ENCODE measurements at regions not wholly inside any gene's neighbourhood (a gene's known extent, or its start where the extent isn't known, plus 50 kb on each side); places are given as distances from the start of the nearest gene placed in this dataset.
A peak's percentile ranks its signal among the peaks of the same experiment; 100 is the strongest.

- H3K4me1 ChIP-seq (ENCODE audit: control insufficient read depth in 3 of 3, insufficient read depth in 3 of 3, low read length in 3 of 3) = peaks cover 8 to 16% (median 9%) of the 10 kb centered on the region in 3 donors
- H3K36me3 ChIP-seq (ENCODE audit: control insufficient read depth in 3 of 3, insufficient read depth in 3 of 3, low read length in 3 of 3) = no peaks in the 10 kb centered on the region
- no peak overlapping the region for H3K4me3 ChIP-seq (ENCODE audit: low read length in 3 of 3)
- H3K27me3 ChIP-seq (ENCODE audit: control insufficient read depth in 3 of 3, insufficient read depth in 3 of 3, low read length in 3 of 3) = peaks cover 0 to 2% (median 0%) of the 10 kb centered on the region in 3 donors
- no peak overlapping the region for H3K9ac ChIP-seq (ENCODE audit: low read depth in 1 of 3, low read length in 3 of 3)
- H3K9me3 ChIP-seq (ENCODE audit: control insufficient read depth in 3 of 3, low read length in 3 of 3) = no peaks in the 10 kb centered on the region
- no peak overlapping the region for H3K27ac ChIP-seq (ENCODE audit: low read depth, low read length)
These were observed 59.7 kb upstream of the GRPEL1 start for GRCh38 chr4:7127576-7127975.

DNA sequence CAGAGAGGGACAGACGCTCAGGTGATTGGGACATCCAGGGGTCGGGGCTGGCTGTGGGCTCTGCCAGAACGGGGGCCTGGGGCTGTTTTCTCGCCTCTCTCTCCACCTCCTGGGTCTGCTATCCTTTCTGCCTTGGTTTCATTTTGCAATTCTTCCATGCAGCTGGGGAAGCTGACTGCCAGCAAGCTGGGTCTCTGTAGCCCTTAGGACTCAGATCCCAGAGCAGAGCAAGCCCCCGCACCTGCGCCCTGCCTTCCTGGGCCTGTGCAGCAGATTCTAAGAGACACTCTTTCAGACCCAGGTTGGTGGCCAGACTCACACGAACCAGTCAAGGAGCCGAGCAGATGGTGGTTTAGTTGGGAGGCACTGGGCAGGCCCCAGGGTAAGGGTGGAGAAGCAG, 59.1 kb upstream of the GRPEL1 start:
- no peak overlapping the region for H3K4me3 ChIP-seq (ENCODE audit: low read length in 3 of 3)
- H3K9ac ChIP-seq (ENCODE audit: low read depth in 1 of 3, low read length in 3 of 3) = no peak overlapping the region
- H3K27ac ChIP-seq (ENCODE audit: low read depth, low read length) = no peak overlapping the region
- H3K27me3 ChIP-seq (ENCODE audit: control insufficient read depth in 3 of 3, insufficient read depth in 3 of 3, low read length in 3 of 3) = peaks cover 0 to 2% (median 0%) of the 10 kb centered on the region in 3 donors
- H3K9me3 ChIP-seq (ENCODE audit: control insufficient read depth in 3 of 3, low read length in 3 of 3) = no peaks in the 10 kb centered on the region
- H3K36me3 ChIP-seq (ENCODE audit: control insufficient read depth in 3 of 3, insufficient read depth in 3 of 3, low read length in 3 of 3) = no peaks in the 10 kb centered on the region
- H3K4me1 ChIP-seq (ENCODE audit: control insufficient read depth in 3 of 3, insufficient read depth in 3 of 3, low read length in 3 of 3) = peaks cover 8 to 16% (median 9%) of the 10 kb centered on the region in 3 donors

GRCh38 chr4:7124689-7125442, 57.0 kb upstream of the GRPEL1 start:
- peak overlapping the region in 2 of 3 donors; percentile 57 to 66 for H3K9ac ChIP-seq (ENCODE audit: low read depth in 1 of 3, low read length in 3 of 3)
- H3K9me3 ChIP-seq (ENCODE audit: control insufficient read depth in 3 of 3, low read length in 3 of 3) = no peaks in the 10 kb centered on the region
- H3K27me3 ChIP-seq (ENCODE audit: control insufficient read depth in 3 of 3, insufficient read depth in 3 of 3, low read length in 3 of 3) = no peaks in the 10 kb centered on the region
- no peaks in the 10 kb centered on the region for H3K36me3 ChIP-seq (ENCODE audit: control insufficient read depth in 3 of 3, insufficient read depth in 3 of 3, low read length in 3 of 3)
- H3K27ac ChIP-seq (ENCODE audit: low read depth, low read length) = peak overlapping the region; percentile 56
- H3K4me3 ChIP-seq (ENCODE audit: low read length in 3 of 3) = peak overlapping the region in 2 of 3 donors; percentile 26 to 60
- H3K4me1 ChIP-seq (ENCODE audit: control insufficient read depth in 3 of 3, insufficient read depth in 3 of 3, low read length in 3 of 3) = peaks cover 9 to 21% (median 10%) of the 10 kb centered on the region in 3 donors

GRCh38 chr4:7121866-7122653, 54.2 kb upstream of the GRPEL1 start:
- H3K36me3 ChIP-seq (ENCODE audit: control insufficient read depth in 3 of 3, insufficient read depth in 3 of 3, low read length in 3 of 3) = no peaks in the 10 kb centered on the region
- H3K27me3 ChIP-seq (ENCODE audit: control insufficient read depth in 3 of 3, insufficient read depth in 3 of 3, low read length in 3 of 3) = peaks cover 0 to 4% (median 0%) of the 10 kb centered on the region in 3 donors
- peaks cover 9 to 15% (median 10%) of the 10 kb centered on the region in 3 donors for H3K4me1 ChIP-seq (ENCODE audit: control insufficient read depth in 3 of 3, insufficient read depth in 3 of 3, low read length in 3 of 3)

DNA sequence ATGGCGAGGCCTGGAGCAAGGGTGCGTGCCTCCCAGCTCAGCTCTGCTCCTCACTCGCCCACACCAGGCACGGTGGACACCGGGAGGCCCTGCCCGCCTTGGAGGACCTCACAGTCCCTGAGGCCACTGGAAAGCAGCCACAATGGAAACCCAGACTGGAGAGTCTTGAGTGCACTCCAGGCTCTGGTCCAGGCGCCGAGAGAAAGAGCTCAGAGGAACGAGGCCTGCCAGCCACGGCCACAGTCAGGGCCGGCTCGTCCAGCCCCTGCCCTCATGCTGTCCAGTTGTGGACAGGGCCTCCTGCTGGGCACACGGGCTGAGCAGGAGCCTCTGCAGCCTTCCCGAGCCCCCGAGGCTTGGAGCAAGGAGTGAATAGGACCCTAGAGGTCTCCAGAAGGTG, 53.3 kb upstream of the GRPEL1 start:
- Histone ChIP-seq H3K9ac (ENCODE audit: low read depth in 1 of 3, low read length in 3 of 3) (no peak overlapping the region), H3K9me3 (ENCODE audit: control insufficient read depth in 3 of 3, low read length in 3 of 3) (no peaks in the 10 kb centered on the region), H3K36me3 (ENCODE audit: control insufficient read depth in 3 of 3, insufficient read depth in 3 of 3, low read length in 3 of 3) (no peaks in the 10 kb centered on the region), H3K27me3 (ENCODE audit: control insufficient read depth in 3 of 3, insufficient read depth in 3 of 3, low read length in 3 of 3) (peaks cover 0 to 7% (median 0%) of the 10 kb centered on the region in 3 donors), H3K4me3 (ENCODE audit: low read length in 3 of 3) (no peak overlapping the region), H3K27ac (ENCODE audit: low read depth, low read length) (no peak overlapping the region), H3K4me1 (ENCODE audit: control insufficient read depth in 3 of 3, insufficient read depth in 3 of 3, low read length in 3 of 3) (peaks cover 9 to 15% (median 10%) of the 10 kb centered on the region in 3 donors)

More at GRCh38 chr4:7121866-7122653, 54.2 kb upstream of the GRPEL1 start:
- Histone ChIP-seq H3K9me3 (ENCODE audit: control insufficient read depth in 3 of 3, low read length in 3 of 3) (no peaks in the 10 kb centered on the region), H3K4me3 (ENCODE audit: low read length in 3 of 3) (no peak overlapping the region), H3K9ac (ENCODE audit: low read depth in 1 of 3, low read length in 3 of 3) (no peak overlapping the region), H3K27ac (ENCODE audit: low read depth, low read length) (no peak overlapping the region)

DNA sequence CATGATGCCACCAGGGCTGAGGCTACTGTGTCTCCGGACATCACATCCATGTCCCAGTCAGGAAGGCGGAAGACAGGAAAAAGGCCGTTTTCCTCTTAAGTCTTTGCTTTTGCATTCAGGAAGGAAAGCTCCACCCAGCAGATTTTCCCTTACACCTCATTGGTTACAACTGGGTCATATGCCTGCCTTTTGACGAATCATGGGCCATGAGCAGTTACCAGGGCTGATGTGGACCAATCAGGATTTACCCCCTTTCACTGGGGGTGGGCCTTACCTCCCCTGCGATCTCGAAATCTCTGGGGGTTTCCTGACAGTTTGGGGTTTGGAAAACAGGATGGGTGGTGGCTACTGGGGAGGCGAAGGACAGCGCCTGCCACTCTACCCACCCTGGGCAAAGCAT, 52.5 kb upstream of the GRPEL1 start:
- no peak overlapping the region for H3K9ac ChIP-seq (ENCODE audit: low read depth in 1 of 3, low read length in 3 of 3)
- H3K27me3 ChIP-seq (ENCODE audit: control insufficient read depth in 3 of 3, insufficient read depth in 3 of 3, low read length in 3 of 3) = peaks cover 0 to 12% (median 5%) of the 10 kb centered on the region in 3 donors
- H3K4me1 ChIP-seq (ENCODE audit: control insufficient read depth in 3 of 3, insufficient read depth in 3 of 3, low read length in 3 of 3) = peaks cover 8 to 13% (median 9%) of the 10 kb centered on the region in 3 donors
- no peaks in the 10 kb centered on the region for H3K9me3 ChIP-seq (ENCODE audit: control insufficient read depth in 3 of 3, low read length in 3 of 3)
- H3K27ac ChIP-seq (ENCODE audit: low read depth, low read length) = no peak overlapping the region
- no peak overlapping the region for H3K4me3 ChIP-seq (ENCODE audit: low read length in 3 of 3)
- H3K36me3 ChIP-seq (ENCODE audit: control insufficient read depth in 3 of 3, insufficient read depth in 3 of 3, low read length in 3 of 3) = no peaks in the 10 kb centered on the region

DNA sequence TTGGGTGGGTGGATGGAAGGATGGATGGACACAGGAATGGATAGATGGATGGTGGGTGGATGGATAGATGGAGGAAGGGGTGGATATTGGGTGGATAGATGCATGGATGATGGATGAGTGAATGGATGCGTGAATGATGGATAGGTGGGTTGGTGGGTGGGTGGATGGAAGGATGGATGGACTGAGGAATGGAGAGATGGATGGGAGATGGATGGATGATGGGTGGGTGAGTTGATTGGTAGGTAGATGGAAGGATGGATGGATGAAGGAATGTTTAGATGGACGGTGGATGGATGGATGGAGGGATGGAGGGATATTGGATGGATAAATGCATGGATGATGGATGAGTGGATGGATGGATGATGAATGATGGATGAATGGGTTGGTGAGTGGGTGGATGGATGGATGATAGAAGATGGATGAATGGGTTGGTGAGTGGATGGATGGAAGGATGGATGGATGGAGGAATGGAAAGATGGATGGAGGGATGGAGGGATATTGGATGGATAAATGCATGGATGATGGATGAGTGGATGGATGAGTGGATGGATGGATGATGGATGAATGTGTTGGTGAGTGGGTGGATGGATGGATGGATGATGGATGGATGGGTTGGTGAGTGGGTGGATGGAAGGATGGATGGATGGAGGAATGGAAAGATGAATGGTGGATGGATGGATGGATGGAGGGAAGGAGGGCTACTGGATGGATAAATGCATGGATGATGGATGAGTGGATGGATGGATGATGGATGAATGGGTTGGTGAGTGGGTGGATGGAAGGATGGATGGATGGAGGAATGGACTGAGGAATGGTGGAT, 50.4 kb upstream of the GRPEL1 start:
- H3K4me3 ChIP-seq (ENCODE audit: low read length in 3 of 3) = no peak overlapping the region
- H3K36me3 ChIP-seq (ENCODE audit: control insufficient read depth in 3 of 3, insufficient read depth in 3 of 3, low read length in 3 of 3) = no peaks in the 10 kb centered on the region

More for the DNA sequence above, 50.4 kb upstream of the GRPEL1 start:
- no peak overlapping the region for H3K27ac ChIP-seq (ENCODE audit: low read depth, low read length)
- peaks cover 0 to 12% (median 5%) of the 10 kb centered on the region in 3 donors for H3K27me3 ChIP-seq (ENCODE audit: control insufficient read depth in 3 of 3, insufficient read depth in 3 of 3, low read length in 3 of 3)
- H3K9me3 ChIP-seq (ENCODE audit: control insufficient read depth in 3 of 3, low read length in 3 of 3) = no peaks in the 10 kb centered on the region
- no peak overlapping the region for H3K9ac ChIP-seq (ENCODE audit: low read depth in 1 of 3, low read length in 3 of 3)
- peaks cover 0 to 5% (median 2%) of the 10 kb centered on the region in 3 donors for H3K4me1 ChIP-seq (ENCODE audit: control insufficient read depth in 3 of 3, insufficient read depth in 3 of 3, low read length in 3 of 3)

Measured in skeletal muscle tissue (tissue), 3 donors.